ENCODE measurements at regions not wholly inside any gene's neighbourhood (a gene's known extent, or its start where the extent isn't known, plus 50 kb on each side); places are given as distances from the start of the nearest gene placed in this dataset.

DNA sequence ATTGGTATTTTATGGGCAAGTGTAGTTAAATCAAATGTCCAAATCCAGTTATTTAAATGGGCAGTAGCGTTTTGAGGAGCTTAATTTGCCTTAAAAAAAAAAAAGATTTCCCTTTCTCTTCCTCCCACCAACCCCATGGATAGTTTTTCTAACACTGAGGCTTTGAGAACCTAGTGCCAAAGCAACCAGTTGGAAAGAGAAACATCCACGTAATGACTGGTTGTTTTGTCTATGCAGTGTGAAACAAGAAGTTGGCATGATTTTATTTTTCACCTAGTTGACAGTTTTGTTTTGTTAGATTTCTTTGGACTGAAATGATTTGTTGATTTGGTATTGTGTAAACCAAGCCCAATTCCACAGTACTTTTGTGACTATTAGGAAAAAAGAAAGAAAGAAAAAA, 170.0 kb downstream of the SOX2 start:
- Histone ChIP-seq H3K27ac (ENCODE audit: low read depth, low read length) (no peak overlapping the region), H3K9me3 (ENCODE audit: control insufficient read depth, insufficient read depth, low read length) (peaks cover 19% of the 10 kb centered on the region; the same call in 1 of the 2 replicates), H3K27me3 (ENCODE audit: control insufficient read depth, insufficient read depth, low read length) (no peaks in the 10 kb centered on the region), H3K4me3 (ENCODE audit: low read depth, low read length) (no peak overlapping the region)
- no peak for DNase-seq (ENCODE audit: low read depth, low spot score)
- POLR2A ChIA-PET, result no interaction called here
- CTCF ChIA-PET, result no interaction called here
- TF ChIP-seq, protein P1, sequence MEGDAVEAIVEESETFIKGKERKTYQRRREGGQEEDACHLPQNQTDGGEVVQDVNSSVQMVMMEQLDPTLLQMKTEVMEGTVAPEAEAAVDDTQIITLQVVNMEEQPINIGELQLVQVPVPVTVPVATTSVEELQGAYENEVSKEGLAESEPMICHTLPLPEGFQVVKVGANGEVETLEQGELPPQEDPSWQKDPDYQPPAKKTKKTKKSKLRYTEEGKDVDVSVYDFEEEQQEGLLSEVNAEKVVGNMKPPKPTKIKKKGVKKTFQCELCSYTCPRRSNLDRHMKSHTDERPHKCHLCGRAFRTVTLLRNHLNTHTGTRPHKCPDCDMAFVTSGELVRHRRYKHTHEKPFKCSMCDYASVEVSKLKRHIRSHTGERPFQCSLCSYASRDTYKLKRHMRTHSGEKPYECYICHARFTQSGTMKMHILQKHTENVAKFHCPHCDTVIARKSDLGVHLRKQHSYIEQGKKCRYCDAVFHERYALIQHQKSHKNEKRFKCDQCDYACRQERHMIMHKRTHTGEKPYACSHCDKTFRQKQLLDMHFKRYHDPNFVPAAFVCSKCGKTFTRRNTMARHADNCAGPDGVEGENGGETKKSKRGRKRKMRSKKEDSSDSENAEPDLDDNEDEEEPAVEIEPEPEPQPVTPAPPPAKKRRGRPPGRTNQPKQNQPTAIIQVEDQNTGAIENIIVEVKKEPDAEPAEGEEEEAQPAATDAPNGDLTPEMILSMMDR (IDR thresholded peaks at IDR 0.05; ENCODE audit: low read depth, low read length), result no peak

DNA sequence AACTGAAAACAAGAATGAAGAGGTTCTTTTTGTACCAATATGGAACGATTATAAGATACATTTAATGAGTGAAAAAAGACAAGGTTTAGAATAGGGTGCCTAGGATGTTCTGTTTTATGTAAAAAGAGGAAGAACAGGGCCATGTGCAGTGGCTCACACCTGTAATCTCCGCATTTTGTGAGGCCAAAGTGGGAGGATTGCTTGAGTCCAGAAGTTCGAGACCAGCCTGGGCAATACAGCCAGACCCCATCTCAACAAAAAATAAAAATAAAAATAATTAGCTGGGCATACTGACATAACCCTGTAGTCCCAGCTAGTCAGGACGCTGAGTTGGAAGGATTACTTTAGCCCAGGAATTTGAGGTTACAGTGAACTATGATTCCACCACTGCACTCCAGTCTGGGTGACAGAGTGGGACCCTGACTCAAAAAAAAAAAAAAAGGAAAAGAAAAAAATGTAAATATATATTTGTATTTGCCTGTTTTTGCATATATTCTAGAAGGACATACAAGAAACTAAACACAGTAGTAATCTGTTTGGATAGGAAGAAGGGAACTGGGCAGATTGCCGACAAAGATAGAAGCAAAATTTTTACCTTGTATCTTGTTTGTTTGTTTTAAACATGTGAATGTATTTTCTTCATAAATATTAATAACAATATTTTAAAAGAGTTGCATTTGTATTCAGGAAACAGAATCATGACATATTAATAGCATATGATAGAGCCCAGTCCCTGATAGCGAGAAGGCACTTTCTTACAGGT, 174.3 kb downstream of the SOX2 start:
- TF ChIP-seq, protein P1 (IDR thresholded peaks at IDR 0.05; ENCODE audit: low read depth, low read length), result no peak
- DNase-seq (ENCODE audit: low read depth, low spot score), result no peak
- Histone ChIP-seq H3K4me3 (ENCODE audit: low read depth, low read length) (no peak overlapping the region), H3K27ac (ENCODE audit: low read depth, low read length) (no peak overlapping the region), H3K27me3 (ENCODE audit: control insufficient read depth, insufficient read depth, low read length) (no peaks in the 10 kb centered on the region), H3K9me3 (ENCODE audit: control insufficient read depth, insufficient read depth, low read length) (peaks cover 42% of the 10 kb centered on the region)
- ChIA-PET POLR2A (no interaction called here), CTCF (no interaction called here)

DNA sequence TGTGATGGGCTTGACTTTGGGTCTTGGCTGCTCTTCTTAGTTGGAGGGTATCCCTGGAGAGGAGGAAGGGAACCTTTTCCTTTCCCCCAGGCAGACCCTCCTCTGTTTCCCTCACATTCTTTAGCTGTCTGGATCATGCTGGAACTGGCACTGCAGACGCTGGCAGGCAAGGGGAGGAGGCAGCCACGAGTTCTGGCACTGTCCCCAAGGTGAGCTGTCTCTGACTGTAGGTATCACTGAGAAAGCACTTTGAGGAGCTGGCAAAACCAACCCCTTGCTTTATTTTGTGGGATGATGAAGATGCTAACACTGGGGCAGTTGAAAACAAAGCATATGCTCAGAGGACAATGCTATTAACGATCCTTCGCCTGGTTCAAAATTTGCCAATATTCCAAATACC, 175.0 kb downstream of the SOX2 start:
- CTCF ChIA-PET, result no interaction called here
- POLR2A ChIA-PET, result no interaction called here

DNA sequence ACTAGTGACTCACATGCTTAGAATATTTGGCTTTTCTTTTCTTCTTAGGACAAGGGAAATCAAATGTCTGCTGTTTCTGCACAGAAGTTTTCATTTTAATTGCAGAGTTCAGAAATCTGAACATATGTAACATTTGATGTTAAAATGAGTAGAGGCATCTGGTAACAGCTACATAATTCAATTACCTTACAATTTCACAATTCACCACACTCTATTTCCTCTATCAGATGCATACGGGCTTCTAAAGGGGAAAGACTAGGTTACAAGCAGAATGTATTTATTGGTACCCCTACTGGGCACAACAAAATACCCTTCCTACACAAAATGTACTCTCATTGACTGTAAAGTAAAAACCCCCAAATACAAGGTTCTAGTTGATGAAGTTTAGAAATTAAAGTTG, 176.0 kb downstream of the SOX2 start:
- DNase-seq (ENCODE audit: low read depth, low spot score), result no peak
- H3K4me3 ChIP-seq (ENCODE audit: low read depth, low read length), result no peak overlapping the region
- CTCF ChIA-PET, result no interaction called here
- TF ChIP-seq, protein P1 (IDR thresholded peaks at IDR 0.05; ENCODE audit: low read depth, low read length), result no peak
- H3K27ac ChIP-seq (ENCODE audit: low read depth, low read length), result no peak overlapping the region
- peaks cover 38% of the 10 kb centered on the region for H3K9me3 ChIP-seq (ENCODE audit: control insufficient read depth, insufficient read depth, low read length)
- H3K27me3 ChIP-seq (ENCODE audit: control insufficient read depth, insufficient read depth, low read length), result no peaks in the 10 kb centered on the region
- POLR2A ChIA-PET, result interaction anchor here (0.7 kb wide), 1 partner anchor 153 kb away, joined by 3 read pairs; no protein-coding TSS in a partner anchor

More for the DNA sequence above, 175.0 kb downstream of the SOX2 start:
- TF ChIP-seq, protein P1 (IDR thresholded peaks at IDR 0.05; ENCODE audit: low read depth, low read length), result no peak
- Histone ChIP-seq H3K9me3 (ENCODE audit: control insufficient read depth, insufficient read depth, low read length) (peaks cover 43% of the 10 kb centered on the region), H3K27ac (ENCODE audit: low read depth, low read length) (no peak overlapping the region), H3K27me3 (ENCODE audit: control insufficient read depth, insufficient read depth, low read length) (no peaks in the 10 kb centered on the region), H3K4me3 (ENCODE audit: low read depth, low read length) (no peak overlapping the region)
- DNase-seq (ENCODE audit: low read depth, low spot score), result no peak

DNA sequence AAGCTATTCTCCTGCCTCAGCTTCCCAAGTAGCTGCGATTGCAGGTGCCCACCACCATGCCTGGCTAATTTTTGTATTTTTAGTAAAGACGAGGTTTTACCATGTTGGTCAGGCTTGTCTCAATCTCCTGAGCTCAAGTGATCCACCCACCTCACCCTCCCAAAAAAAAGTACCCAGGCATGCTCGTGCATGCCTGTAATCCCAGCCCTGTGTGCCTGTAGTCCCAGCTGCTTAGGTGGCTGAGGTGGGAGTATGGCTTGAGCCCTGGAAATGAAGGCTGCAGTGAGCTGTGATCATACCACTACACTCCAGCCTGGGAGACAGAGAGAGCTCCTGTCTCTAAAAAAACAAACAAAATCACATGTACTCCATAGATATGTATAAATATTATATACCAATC, 176.5 kb downstream of the SOX2 start:
- POLR2A ChIA-PET, result no interaction called here
- TF ChIP-seq, protein P1 (IDR thresholded peaks at IDR 0.05; ENCODE audit: low read depth, low read length), result no peak
- peaks cover 38% of the 10 kb centered on the region for H3K9me3 ChIP-seq (ENCODE audit: control insufficient read depth, insufficient read depth, low read length)
- CTCF ChIA-PET, result interaction anchor here (0.6 kb wide), 1 partner anchor 823 kb away, joined by 3 read pairs; no protein-coding TSS in a partner anchor
- H3K27me3 ChIP-seq (ENCODE audit: control insufficient read depth, insufficient read depth, low read length), result no peaks in the 10 kb centered on the region
- H3K27ac ChIP-seq (ENCODE audit: low read depth, low read length), result no peak overlapping the region
- DNase-seq (ENCODE audit: low read depth, low spot score), result no peak
- no peak overlapping the region for H3K4me3 ChIP-seq (ENCODE audit: low read depth, low read length)
